ENCODE measurements at regions not wholly inside any gene's neighbourhood (a gene's known extent, or its start where the extent isn't known, plus 50 kb on each side); places are given as distances from the start of the nearest gene placed in this dataset.

DNA sequence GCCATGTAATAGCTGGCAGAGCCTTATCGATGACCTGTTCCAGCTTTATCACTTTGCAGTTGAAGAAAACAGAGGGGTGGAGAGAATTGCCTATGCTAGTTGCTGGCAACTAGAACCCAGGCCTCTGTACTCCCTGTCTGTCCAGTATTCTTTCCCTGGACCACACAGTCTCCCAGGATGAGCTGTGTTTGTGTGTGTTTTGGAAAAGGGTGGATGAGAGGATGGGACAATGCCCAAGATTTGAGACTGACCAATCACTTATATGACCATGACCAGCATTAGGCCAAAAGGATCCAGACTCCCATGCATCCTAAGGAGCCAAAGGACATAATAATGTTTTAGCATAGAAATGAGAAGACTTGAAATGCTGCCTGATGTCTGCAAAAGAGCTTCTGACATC is 102.6 kb downstream of the CD200R1L start:
- DNase-seq (ENCODE audit: low spot score) = no peak
- BruUV-seq (replicated peaks) = no TSS peak
- Histone ChIP-seq H3K9me2 (ENCODE audit: insufficient read depth, low read length) (no peaks in the 10 kb centered on the region), H3K9me3 (ENCODE audit: low read length) (no peaks in the 10 kb centered on the region), H3K4me3 (ENCODE audit: low read depth, low read length, poor library complexity, severe bottlenecking) (no peak overlapping the region), H3K4me2 (ENCODE audit: low read length) (no peak overlapping the region), H3K36me3 (ENCODE audit: insufficient read depth, low read length) (no peaks in the 10 kb centered on the region), H3K4me1 (ENCODE audit: insufficient read depth, low read length, poor library complexity, severe bottlenecking) (no peaks in the 10 kb centered on the region), H2AFZ (ENCODE audit: low read length) (no peak overlapping the region), H3K79me2 (ENCODE audit: insufficient read depth, low read depth, low read length) (no peaks in the 10 kb centered on the region), H4K20me1 (ENCODE audit: insufficient read depth, low read length) (no peaks in the 10 kb centered on the region), H3K27ac (ENCODE audit: low read depth, low read length, poor library complexity, severe bottlenecking) (no peak overlapping the region)
- TF ChIP-seq EZH2phosphoT487 (IDR thresholded peaks at IDR 0.05; ENCODE audit: borderline replicate concordance, low read depth, low read length) = no peak
- intact Hi-C loops (cut with micrococcal nuclease; ENCODE audit: unreplicated experiment) = no loop called here
- ChIA-PET POLR2A (interaction anchor here (0.6 to 1.0 kb wide), 3 partner anchors 29 to 1077 kb away, joined by 3 to 4 read pairs (median 3); no protein-coding TSS in a partner anchor), CTCF (ENCODE audit: unreplicated experiment) (no interaction called here)

DNA sequence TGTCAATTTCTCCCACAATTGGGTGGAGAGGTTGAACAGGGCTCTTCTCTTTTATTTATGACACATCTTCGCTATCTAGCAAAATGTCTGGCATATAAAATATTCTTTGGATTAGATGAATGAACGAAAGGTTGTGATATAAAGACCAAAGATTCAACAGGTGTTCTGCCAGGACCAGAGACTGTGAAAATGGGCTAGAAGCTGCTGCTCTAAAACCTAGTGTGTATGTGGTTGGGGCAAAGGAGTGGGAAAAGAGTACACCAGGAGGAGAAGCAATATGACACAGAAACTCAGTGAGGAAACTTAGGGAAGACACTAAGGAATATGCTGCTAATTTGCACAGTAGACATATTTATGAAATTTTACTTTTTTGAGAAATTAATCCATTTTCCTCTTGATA is 102.0 kb upstream of the CCDC80 start:
- CTCF ChIA-PET (ENCODE audit: unreplicated experiment) = no interaction called here
- no peak for DNase-seq (ENCODE audit: low spot score)

DNA sequence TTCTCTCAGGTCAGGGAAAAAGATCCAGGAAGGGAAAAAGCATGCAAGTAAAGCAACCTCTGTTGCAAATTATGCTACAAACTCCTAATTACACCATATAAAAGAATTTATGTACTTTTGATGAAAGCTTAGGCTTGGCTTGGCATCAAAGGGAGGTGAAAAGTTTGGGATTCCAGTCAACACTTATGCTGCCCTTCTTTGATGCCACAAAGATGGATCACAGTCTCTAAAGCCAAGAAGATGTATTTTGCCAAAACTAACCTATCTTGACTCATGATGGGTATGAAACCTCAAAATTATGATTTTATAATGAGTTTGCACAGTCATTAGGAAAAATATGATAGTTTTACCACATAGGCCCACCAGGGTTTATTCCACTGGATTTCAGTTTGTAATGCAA is 101.0 kb upstream of the CCDC80 start:
- H3K79me2 ChIP-seq (ENCODE audit: insufficient read depth, low read depth, low read length) = no peaks in the 10 kb centered on the region
- POLR2A ChIA-PET = interaction anchor here (1.4 kb wide), 1 partner anchor 72 kb away, joined by 3 read pairs; no protein-coding TSS in a partner anchor
- TF ChIP-seq, protein P1, sequence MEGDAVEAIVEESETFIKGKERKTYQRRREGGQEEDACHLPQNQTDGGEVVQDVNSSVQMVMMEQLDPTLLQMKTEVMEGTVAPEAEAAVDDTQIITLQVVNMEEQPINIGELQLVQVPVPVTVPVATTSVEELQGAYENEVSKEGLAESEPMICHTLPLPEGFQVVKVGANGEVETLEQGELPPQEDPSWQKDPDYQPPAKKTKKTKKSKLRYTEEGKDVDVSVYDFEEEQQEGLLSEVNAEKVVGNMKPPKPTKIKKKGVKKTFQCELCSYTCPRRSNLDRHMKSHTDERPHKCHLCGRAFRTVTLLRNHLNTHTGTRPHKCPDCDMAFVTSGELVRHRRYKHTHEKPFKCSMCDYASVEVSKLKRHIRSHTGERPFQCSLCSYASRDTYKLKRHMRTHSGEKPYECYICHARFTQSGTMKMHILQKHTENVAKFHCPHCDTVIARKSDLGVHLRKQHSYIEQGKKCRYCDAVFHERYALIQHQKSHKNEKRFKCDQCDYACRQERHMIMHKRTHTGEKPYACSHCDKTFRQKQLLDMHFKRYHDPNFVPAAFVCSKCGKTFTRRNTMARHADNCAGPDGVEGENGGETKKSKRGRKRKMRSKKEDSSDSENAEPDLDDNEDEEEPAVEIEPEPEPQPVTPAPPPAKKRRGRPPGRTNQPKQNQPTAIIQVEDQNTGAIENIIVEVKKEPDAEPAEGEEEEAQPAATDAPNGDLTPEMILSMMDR (conservative IDR thresholded peaks at IDR 0.05; ENCODE audit: low read length) = no peak
- TF ChIP-seq EZH2phosphoT487 (IDR thresholded peaks at IDR 0.05; ENCODE audit: borderline replicate concordance, low read depth, low read length) = no peak
- no TSS peak for BruUV-seq (replicated peaks)
- no peaks in the 10 kb centered on the region for H4K20me1 ChIP-seq (ENCODE audit: insufficient read depth, low read length)
- H3K9me3 ChIP-seq (ENCODE audit: low read length) = no peaks in the 10 kb centered on the region
- no peak overlapping the region for H2AFZ ChIP-seq (ENCODE audit: low read length)
- H3K4me1 ChIP-seq (ENCODE audit: insufficient read depth, low read length, poor library complexity, severe bottlenecking) = no peaks in the 10 kb centered on the region
- intact Hi-C loops (cut with micrococcal nuclease; ENCODE audit: unreplicated experiment) = no loop called here
- H3K4me3 ChIP-seq (ENCODE audit: low read depth, low read length, poor library complexity, severe bottlenecking) = no peak overlapping the region
- DNase-seq (ENCODE audit: low spot score) = no peak
- no peak overlapping the region for H3K4me2 ChIP-seq (ENCODE audit: low read length)
- no peaks in the 10 kb centered on the region for H3K36me3 ChIP-seq (ENCODE audit: insufficient read depth, low read length)
- CTCF ChIA-PET (ENCODE audit: unreplicated experiment) = no interaction called here
- no peaks in the 10 kb centered on the region for H3K9me2 ChIP-seq (ENCODE audit: insufficient read depth, low read length)
- no peak overlapping the region for H3K27ac ChIP-seq (ENCODE audit: low read depth, low read length, poor library complexity, severe bottlenecking)

More for the DNA sequence above, 102.0 kb upstream of the CCDC80 start:
- H3K4me2 ChIP-seq (ENCODE audit: low read length) = no peak overlapping the region
- H3K9me2 ChIP-seq (ENCODE audit: insufficient read depth, low read length) = no peaks in the 10 kb centered on the region
- intact Hi-C loops (cut with micrococcal nuclease; ENCODE audit: unreplicated experiment) = no loop called here
- no peaks in the 10 kb centered on the region for H3K79me2 ChIP-seq (ENCODE audit: insufficient read depth, low read depth, low read length)
- no peak overlapping the region for H3K4me3 ChIP-seq (ENCODE audit: low read depth, low read length, poor library complexity, severe bottlenecking)
- H3K27ac ChIP-seq (ENCODE audit: low read depth, low read length, poor library complexity, severe bottlenecking) = no peak overlapping the region
- no peaks in the 10 kb centered on the region for H3K9me3 ChIP-seq (ENCODE audit: low read length)
- TF ChIP-seq, protein P1 (conservative IDR thresholded peaks at IDR 0.05; ENCODE audit: low read length) = no peak
- TF ChIP-seq EZH2phosphoT487 (IDR thresholded peaks at IDR 0.05; ENCODE audit: borderline replicate concordance, low read depth, low read length) = no peak
- no peaks in the 10 kb centered on the region for H3K4me1 ChIP-seq (ENCODE audit: insufficient read depth, low read length, poor library complexity, severe bottlenecking)
- H4K20me1 ChIP-seq (ENCODE audit: insufficient read depth, low read length) = no peaks in the 10 kb centered on the region
- H2AFZ ChIP-seq (ENCODE audit: low read length) = no peak overlapping the region
- POLR2A ChIA-PET = interaction anchor here (0.6 to 1.4 kb wide), 4 partner anchors 58 to 1076 kb away, joined by 3 read pairs; no protein-coding TSS in a partner anchor
- H3K36me3 ChIP-seq (ENCODE audit: insufficient read depth, low read length) = no peaks in the 10 kb centered on the region
- BruUV-seq (replicated peaks) = no TSS peak
